ENCODE measurements at regions not wholly inside any gene's neighbourhood (a gene's known extent, or its start where the extent isn't known, plus 50 kb on each side); places are given as distances from the start of the nearest gene placed in this dataset.
"Not testable (repeated sequence)": the region's sequence is repeated elsewhere in the genome, so short reads cannot be mapped to it uniquely, and the experiment has no call there.

DNA sequence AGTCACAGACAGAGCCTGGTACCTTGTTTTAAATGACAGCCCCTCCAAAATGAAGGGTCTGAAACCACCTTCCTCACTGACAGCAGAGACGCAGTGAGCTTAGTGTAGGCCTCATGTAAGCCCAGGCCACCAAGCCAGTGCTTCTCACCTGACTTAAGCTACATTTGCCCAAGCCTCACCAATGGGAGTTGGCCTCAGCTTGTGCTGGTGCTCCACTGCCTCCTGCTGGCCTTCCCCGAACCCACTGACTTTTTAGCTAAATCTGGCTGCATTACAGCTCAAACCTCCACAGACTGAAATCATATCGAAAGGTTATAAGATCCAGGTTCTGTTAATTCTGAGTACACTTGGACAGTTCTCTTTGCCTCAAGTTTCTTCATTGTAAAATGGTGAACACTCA, 2361.8 kb downstream of the EPHA3 start:
- not testable (repeated sequence) for TF ChIP-seq EZH2phosphoT487 (IDR thresholded peaks at IDR 0.05; ENCODE audit: borderline replicate concordance, low read depth, low read length)
- TF ChIP-seq, protein P1, sequence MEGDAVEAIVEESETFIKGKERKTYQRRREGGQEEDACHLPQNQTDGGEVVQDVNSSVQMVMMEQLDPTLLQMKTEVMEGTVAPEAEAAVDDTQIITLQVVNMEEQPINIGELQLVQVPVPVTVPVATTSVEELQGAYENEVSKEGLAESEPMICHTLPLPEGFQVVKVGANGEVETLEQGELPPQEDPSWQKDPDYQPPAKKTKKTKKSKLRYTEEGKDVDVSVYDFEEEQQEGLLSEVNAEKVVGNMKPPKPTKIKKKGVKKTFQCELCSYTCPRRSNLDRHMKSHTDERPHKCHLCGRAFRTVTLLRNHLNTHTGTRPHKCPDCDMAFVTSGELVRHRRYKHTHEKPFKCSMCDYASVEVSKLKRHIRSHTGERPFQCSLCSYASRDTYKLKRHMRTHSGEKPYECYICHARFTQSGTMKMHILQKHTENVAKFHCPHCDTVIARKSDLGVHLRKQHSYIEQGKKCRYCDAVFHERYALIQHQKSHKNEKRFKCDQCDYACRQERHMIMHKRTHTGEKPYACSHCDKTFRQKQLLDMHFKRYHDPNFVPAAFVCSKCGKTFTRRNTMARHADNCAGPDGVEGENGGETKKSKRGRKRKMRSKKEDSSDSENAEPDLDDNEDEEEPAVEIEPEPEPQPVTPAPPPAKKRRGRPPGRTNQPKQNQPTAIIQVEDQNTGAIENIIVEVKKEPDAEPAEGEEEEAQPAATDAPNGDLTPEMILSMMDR (conservative IDR thresholded peaks at IDR 0.05; ENCODE audit: low read length), result not testable (repeated sequence)

All from OCI-LY7 (cell line).